HS-5 (cell line): ENCODE measurements at regions not wholly inside any gene's neighbourhood (a gene's known extent, or its start where the extent isn't known, plus 50 kb on each side); places are given as distances from the start of the nearest gene placed in this dataset.

Experiments
- DNase-seq: peaks from one replicate; pipeline ENCODE4 v3.0.0-alpha.2; 2012; ENCODE audit warnings: low read depth

DNA sequence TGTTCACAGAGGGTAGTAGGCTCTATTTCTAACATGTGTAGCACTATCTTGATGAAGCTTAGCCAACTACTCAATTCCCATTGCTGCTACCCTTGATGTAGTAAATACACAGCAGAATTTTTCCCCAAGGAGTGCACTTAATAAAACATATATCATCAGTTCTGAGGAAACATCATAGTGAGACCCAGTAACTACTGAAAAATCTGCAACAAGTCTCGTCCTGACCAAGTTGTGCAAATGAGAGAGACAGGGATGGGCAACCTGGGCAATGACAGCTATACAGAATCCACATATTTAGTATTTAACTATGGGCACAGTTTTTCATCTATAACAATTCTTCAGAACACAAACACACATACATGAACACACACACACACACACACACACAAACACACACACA, 1073.8 kb upstream of the SORCS1 start:
- no peak for DNase-seq

GRCh38 chr10:108230478-108231170, 1066.1 kb upstream of the SORCS1 start:
- DNase-seq = no peak

DNA sequence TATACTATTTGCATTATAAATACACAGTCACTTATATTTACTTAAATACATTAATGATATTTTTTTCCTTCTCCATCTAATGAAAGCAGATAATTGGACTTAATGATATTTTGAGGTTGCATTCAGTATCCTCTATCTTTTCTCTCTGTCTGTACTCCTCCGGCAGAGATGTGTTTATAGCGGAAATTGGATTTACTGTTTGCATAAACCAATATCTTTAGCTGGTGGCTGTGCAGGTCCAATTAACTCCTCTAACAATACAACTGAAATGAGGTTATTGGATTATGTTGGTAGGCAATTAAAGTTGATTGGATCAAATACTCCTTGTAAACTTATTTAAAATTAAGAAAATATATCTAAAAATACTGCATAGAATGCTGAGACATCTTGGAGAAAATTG, 1044.2 kb upstream of the SORCS1 start:
- no peak for DNase-seq

GRCh38 chr10:108208038-108208437, 1043.5 kb upstream of the SORCS1 start:
- DNase-seq = no peak

DNA sequence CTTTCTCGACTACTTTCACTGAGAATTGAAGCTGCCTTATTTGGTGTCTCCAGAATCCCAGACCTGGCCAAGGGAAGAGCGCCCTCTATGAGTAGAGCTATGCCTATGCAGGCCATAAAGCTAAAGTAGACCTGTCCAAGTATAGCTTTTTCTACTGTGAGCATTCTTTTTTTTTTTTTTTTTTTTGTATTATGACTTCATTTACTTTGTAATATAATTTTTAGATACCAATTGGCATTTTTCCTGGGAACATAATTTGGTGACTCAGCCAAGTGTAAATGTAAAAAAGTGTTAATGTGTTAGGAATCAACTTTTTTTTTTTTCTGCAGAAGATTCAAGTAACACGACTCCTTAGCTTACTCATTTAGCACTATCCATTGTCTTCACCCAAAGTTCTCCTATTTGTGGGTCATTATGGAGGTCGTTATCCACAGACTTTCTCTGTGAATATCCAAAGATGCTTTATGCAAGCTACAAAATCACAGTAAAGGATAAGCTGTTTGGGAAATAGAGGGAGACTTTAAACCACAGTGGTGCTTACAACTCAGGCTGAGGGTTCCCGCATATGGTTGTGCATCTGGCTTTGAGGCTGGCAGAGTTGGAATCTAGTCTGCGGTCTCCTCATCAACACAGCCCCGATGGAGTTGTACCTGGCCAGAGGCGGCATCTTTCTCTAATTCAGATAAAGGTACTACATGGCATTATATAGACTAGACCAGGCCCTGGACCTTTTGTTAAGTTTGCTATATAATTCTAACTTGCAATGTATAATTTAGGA, 1040.2 kb upstream of the SORCS1 start:
- DNase-seq = no peak

DNA sequence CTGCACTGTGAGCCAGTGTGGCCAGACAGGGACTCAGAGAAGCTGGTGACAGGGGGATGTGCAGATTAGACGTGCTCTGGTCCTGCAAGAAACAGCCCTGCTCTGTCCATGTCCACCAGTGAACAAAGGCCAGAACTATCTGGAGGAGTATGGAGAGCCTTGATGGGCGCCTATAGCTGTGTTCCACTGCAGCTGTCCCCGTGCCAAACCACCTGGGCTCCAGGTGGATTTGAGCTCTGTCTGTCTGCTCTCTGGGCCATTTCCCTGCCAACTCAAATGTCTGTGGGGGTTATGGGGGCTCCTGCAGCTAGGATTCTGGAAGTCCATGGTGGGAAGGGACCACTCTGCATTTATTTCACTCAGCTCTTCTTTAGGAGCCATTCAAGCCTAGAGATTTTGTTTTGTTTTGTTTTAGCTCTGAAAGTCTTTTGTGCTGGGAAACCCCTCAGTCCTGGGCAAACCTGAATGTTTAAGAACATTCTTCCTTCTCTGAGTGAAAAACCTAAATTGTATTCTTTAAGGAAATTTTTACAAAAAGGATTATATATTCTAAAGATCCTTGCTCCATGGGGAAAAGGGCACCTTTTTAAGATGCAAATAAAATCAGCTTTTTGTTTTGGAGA, 1039.5 kb upstream of the SORCS1 start:
- DNase-seq = no peak

DNA sequence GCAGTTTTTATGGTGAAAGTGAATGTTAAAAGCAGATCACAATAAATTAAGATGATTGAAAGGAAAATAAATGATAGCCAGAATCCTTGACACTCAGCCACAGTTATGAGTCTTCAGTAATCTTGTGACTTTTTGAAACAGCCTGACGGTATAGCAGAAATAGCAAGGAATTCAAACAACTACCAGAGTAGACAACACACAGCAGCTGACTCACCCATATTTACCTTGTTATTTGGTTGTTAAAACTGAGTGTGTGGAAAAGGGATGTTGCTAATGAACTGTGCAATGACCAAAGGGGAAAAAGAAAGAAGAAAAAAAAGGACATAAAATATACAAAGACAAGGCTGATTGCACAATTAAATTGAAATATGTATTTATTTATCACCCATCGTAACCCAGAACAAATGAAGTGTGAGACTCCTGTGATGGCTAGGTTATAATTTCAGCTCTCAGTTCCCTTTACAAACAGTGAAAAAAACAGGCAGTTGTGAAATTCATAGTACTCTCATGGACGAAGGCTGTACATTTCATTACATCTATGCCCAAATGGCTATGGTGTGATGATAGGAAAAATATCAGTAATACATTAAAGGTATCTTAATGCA, 1023.0 kb upstream of the SORCS1 start:
- DNase-seq = no peak

DNA sequence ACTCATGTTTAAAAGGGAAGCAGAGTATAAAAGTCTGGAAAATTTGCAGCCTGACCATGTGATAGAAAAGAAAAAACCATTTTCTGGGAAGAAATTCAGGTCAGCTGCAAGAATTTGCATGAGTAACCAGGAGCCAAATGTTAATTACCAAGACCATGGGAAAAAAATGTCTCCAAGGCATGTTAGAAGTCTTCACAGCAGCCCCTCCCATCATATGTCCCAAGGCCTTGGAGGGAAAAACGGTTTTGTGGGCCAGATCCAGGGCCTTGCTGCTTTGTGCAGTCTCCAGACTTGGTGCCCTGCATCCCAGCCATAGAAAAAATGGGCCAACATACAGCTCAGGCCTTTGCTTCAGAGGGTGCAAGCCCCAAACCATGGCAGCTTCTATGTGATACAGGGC, 1019.6 kb upstream of the SORCS1 start:
- DNase-seq = no peak

DNA sequence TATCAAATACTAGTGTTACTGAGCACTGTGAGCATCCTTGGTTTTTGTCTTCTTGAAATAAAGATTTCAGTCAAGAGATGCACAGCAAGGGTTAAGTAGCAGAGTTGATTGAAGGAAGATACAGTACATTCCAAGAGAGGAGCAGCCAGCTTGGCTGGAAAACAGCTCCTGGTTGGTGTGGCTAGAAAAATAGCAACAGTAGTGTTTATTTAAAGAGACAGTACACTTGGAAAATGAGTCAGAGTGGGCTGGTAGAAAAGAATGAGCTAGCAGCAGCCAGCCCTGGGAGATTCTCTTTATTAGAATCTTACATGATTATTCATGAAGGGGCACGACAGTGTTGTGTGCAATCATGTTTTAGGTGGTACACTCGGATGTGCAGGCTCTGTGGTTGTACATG, 1016.4 kb upstream of the SORCS1 start:
- no peak for DNase-seq

- DNase-seq = no peak
Observed at GRCh38 chr10:108169846-108170245, 1005.3 kb upstream of the SORCS1 start.

DNA sequence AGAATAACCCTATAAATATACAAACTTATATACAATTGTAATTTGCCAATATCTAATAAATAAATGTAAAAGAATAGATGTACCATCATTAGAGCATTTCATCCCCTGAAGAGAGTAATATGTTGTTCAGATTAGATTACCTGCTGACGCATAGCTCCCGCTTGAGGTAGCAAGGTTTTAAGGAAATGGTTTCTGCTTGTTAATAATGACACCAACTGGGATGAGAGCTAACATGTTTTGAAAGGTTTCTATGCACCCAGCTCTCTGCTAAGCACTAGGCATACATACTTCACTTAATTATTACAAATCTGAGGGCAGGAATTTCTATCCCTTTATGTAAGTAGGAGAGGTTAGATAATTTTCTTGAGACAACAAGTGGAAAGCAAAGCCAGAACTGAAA, 1003.3 kb upstream of the SORCS1 start:
- DNase-seq = no peak

GRCh38 chr10:108166401-108166800, 1001.9 kb upstream of the SORCS1 start:
- DNase-seq = no peak

DNA sequence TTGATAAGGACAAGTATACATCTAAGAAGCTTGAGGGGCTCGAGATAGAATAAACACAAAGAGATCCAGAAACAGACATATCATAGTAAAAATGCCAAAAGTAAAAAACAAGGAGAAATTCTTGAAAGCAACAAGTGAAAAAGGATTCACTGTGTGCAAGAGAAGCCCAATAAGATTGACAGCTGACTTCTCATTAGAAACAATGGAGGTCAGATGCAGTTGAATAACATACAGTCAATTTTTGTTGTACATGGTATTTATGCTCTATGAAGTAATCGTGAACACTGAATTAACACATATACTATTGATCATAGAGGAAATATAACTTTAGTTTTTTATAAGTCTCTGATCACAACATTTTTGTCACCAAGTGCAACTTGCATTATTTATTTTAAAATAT, 982.8 kb upstream of the SORCS1 start:
- no peak for DNase-seq

DNA sequence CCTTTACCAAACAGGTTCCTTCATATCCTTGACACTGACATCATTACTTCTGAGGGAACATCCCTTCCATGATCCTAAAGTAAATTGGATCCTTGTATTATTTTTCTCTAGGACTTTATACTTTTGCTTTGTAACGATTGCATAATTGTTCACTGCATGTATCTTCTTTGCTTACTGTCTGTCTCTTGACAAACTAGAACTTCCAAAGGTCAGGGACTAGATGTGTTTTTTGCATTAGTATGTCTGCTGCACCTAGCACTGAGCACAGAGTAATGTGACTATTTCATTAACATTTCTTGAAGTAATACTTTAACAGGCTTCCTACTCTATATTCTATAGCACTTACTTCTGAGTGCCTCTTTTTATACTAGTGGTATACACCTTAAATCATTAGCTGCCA, 976.6 kb upstream of the SORCS1 start:
- DNase-seq = no peak

GRCh38 chr10:108132303-108132702, 967.8 kb upstream of the SORCS1 start:
- DNase-seq = no peak

GRCh38 chr10:108130575-108130974, 966.1 kb upstream of the SORCS1 start:
- DNase-seq = no peak

DNA sequence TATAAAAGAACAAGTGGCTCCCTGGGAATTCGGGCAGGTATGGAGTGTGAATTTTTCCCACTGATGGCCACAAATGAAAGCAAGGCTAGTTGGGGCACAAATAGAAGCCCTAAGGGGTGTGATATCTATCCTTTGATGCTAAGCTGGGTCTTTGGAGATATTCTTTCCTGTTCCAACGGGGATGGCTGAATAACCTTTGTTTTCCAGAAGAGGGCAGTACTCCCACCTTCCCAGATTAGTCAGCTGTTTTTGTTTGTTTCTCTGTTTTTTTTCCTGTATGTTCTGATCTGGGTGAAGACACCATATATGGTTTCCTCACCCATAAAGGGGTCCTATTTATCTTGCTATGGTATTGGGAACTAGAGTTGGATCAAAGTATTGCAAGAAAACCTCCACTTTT, 947.7 kb upstream of the SORCS1 start:
- no peak for DNase-seq

- no peak for DNase-seq
Observed at GRCh38 chr10:108104551-108105156, 940.1 kb upstream of the SORCS1 start.

DNA sequence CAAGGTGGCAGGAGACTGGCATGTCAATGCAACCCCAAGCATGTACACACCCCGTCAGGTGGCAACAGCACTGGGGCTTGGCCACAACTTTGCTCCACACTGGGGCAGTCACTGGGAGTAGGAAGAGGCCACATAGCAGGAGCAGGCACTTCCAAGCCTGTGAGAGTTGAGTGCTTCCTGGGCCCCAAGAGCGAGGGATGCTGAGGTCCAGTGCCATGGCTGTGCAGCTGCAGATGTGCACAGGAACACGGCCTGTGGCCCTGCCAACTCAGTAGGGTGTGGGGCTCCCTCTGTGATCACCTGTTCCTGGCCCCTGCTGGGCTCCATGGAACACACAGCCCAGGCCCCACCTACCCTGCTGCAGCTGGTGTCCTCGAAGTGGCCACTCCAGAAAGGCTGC, 932.8 kb upstream of the SORCS1 start:
- no peak for DNase-seq

GRCh38 chr10:108095932-108096925, 931.7 kb upstream of the SORCS1 start:
- DNase-seq = no peak
